ENCODE measurements at regions not wholly inside any gene's neighbourhood (a gene's known extent, or its start where the extent isn't known, plus 50 kb on each side); places are given as distances from the start of the nearest gene placed in this dataset.

DNA sequence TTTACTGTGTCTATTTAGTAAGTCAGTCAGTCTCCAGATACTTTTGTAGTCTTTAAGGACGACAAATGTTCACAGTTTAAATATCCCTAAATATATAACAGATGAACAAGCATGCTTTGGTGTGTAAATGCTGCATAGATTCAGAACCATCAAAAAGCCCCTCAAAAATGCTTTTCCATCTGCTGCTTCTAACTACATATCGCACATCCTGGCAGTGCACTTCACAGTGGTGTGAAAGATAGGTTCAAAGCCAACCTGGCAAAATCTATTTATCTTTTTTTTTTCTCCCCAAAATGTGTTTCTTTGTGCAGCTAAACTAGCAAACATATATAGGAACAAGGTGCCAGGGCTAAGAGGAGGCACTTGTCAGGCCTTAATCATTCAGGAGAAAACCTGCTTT, 753.8 kb downstream of the PLCL1 start:
- FAIRE-seq (no peak), DNase-seq (no peak)
- 74 to 85% (median 82%) methylated on average over 2 of the region's 2 CpGs for WGBS, 3 donors
- Histone ChIP-seq H3K27ac (ENCODE audit: low read depth in 1 of 3, low read length in 2 of 3) (no peak overlapping the region), H3K27me3 (ENCODE audit: control insufficient read depth in 3 of 3, insufficient read depth in 3 of 3, low read length in 3 of 3) (no peaks in the 10 kb centered on the region), H3K4me1 (ENCODE audit: control insufficient read depth in 3 of 3, insufficient read depth in 2 of 3, low read depth in 1 of 3, low read length in 2 of 3) (no peaks in the 10 kb centered on the region), H3K9me3 (ENCODE audit: control insufficient read depth in 2 of 2, insufficient read depth in 1 of 2, low read depth in 1 of 2, low read length in 1 of 2) (no peaks in the 10 kb centered on the region), H3K36me3 (ENCODE audit: control insufficient read depth in 3 of 3, insufficient read depth in 2 of 3, low read depth in 1 of 3, low read length in 3 of 3) (no peaks in the 10 kb centered on the region), H3K4me3 (ENCODE audit: low read depth in 1 of 3, low read length in 3 of 3) (no peak overlapping the region)

DNA sequence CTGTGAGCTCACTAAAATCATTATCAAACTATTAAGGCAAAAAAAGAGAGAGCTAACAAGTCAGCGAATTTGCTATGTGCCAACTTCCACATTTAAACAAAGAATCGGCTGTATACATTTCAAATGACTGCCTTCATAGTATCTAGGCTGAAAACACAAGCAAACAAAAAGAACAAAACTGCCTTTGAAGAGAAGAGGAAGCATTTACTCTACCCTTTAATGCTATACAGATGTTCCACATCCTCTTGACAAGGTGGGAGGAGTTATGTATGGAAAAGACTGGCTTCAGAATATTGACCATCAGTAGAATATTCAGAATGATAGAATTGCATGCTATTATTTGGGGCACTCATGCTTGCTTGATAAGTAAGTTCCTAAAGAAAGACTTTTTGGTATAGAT, 741.7 kb downstream of the PLCL1 start:
- H3K4me3 ChIP-seq (ENCODE audit: low read depth in 1 of 3, low read length in 3 of 3), result no peak overlapping the region
- no peak for FAIRE-seq
- no peaks in the 10 kb centered on the region for H3K4me1 ChIP-seq (ENCODE audit: control insufficient read depth in 3 of 3, insufficient read depth in 2 of 3, low read depth in 1 of 3, low read length in 2 of 3)
- no peak overlapping the region for H3K27ac ChIP-seq (ENCODE audit: low read depth in 1 of 3, low read length in 2 of 3)
- no peaks in the 10 kb centered on the region for H3K27me3 ChIP-seq (ENCODE audit: control insufficient read depth in 3 of 3, insufficient read depth in 3 of 3, low read length in 3 of 3)
- no peaks in the 10 kb centered on the region for H3K9me3 ChIP-seq (ENCODE audit: control insufficient read depth in 2 of 2, insufficient read depth in 1 of 2, low read depth in 1 of 2, low read length in 1 of 2)
- no peak for DNase-seq
- 30 to 41% (median 33%) methylated on average over 2 of the region's 2 CpGs for WGBS, 3 donors
- H3K36me3 ChIP-seq (ENCODE audit: control insufficient read depth in 3 of 3, insufficient read depth in 2 of 3, low read depth in 1 of 3, low read length in 3 of 3), result no peaks in the 10 kb centered on the region

DNA sequence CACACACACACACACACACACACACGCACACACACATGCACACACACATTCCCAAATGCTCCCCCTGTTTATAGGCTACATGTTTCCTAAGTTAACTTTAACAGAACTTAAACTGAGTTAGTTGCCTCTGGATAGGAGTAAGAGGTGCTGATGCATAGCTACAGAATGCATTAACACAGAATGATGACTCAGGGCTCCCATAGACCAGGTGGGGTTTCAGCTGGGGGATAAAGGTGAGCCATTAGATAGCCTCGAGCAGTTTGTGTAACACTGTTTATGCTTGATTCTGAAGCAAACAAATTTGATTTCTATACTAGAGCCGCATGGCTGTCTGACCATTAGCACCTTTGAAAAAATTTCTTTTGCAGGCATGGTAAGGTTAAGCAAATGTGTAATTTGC, 741.0 kb downstream of the PLCL1 start:
- Histone ChIP-seq H3K9me3 (ENCODE audit: control insufficient read depth in 2 of 2, insufficient read depth in 1 of 2, low read depth in 1 of 2, low read length in 1 of 2) (no peaks in the 10 kb centered on the region), H3K27me3 (ENCODE audit: control insufficient read depth in 3 of 3, insufficient read depth in 3 of 3, low read length in 3 of 3) (no peaks in the 10 kb centered on the region), H3K4me3 (ENCODE audit: low read depth in 1 of 3, low read length in 3 of 3) (no peak overlapping the region), H3K4me1 (ENCODE audit: control insufficient read depth in 3 of 3, insufficient read depth in 2 of 3, low read depth in 1 of 3, low read length in 2 of 3) (no peaks in the 10 kb centered on the region), H3K36me3 (ENCODE audit: control insufficient read depth in 3 of 3, insufficient read depth in 2 of 3, low read depth in 1 of 3, low read length in 3 of 3) (no peaks in the 10 kb centered on the region), H3K27ac (ENCODE audit: low read depth in 1 of 3, low read length in 2 of 3) (no peak overlapping the region)
- no peak for DNase-seq
- no peak for FAIRE-seq
- WGBS, 3 donors, result 59 to 65% (median 63%) methylated on average over 3 of the region's 3 CpGs

DNA sequence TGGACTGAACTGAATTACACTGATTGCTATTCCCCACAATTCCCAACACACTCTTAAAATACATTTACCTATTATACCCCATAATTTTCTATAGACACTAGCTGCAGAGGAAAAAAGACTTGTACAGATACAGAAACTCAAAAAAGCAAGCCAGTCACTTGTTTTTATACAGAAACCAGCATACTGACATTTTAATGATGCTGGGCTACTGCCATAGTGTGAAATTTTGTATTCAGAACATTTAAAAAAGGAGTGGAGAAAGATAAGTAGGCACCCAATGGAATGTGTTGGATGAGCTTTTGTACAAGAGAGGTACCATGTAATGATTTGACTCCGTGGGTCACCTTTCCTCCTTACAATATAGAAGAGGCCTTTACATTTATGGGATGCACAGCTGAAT, 740.1 kb downstream of the PLCL1 start:
- Histone ChIP-seq H3K27me3 (ENCODE audit: control insufficient read depth in 3 of 3, insufficient read depth in 3 of 3, low read length in 3 of 3) (no peaks in the 10 kb centered on the region), H3K9me3 (ENCODE audit: control insufficient read depth in 2 of 2, insufficient read depth in 1 of 2, low read depth in 1 of 2, low read length in 1 of 2) (no peaks in the 10 kb centered on the region), H3K4me1 (ENCODE audit: control insufficient read depth in 3 of 3, insufficient read depth in 2 of 3, low read depth in 1 of 3, low read length in 2 of 3) (no peaks in the 10 kb centered on the region), H3K27ac (ENCODE audit: low read depth in 1 of 3, low read length in 2 of 3) (no peak overlapping the region), H3K4me3 (ENCODE audit: low read depth in 1 of 3, low read length in 3 of 3) (no peak overlapping the region), H3K36me3 (ENCODE audit: control insufficient read depth in 3 of 3, insufficient read depth in 2 of 3, low read depth in 1 of 3, low read length in 3 of 3) (no peaks in the 10 kb centered on the region)
- DNase-seq (no peak), FAIRE-seq (no peak)
- WGBS, 3 donors, result 68 to 77% (median 69%) methylated on average over 1 of the region's 1 CpG

DNA sequence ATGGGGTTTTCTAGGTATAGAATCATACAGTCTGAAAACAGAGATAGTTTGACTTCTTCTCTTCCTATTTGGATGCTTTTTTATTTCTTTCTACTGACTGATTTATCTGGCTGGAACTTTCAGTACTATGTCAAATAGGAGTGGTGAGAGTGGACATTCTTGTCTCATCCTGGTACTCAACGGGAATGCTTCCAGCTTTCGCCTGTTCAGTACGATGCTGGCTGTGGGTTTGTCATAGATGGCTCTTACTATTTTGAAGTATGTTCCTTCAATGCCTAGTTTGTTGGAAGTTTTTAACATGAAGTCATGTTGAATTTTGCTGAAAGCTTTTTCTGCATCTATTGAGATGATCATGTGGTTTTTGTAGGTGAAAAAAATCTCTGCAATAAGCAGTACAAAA, 730.4 kb downstream of the PLCL1 start:
- Histone ChIP-seq H3K36me3 (ENCODE audit: control insufficient read depth in 3 of 3, insufficient read depth in 2 of 3, low read depth in 1 of 3, low read length in 3 of 3) (no peaks in the 10 kb centered on the region), H3K4me3 (ENCODE audit: low read depth in 1 of 3, low read length in 3 of 3) (no peak overlapping the region), H3K4me1 (ENCODE audit: control insufficient read depth in 3 of 3, insufficient read depth in 2 of 3, low read depth in 1 of 3, low read length in 2 of 3) (no peaks in the 10 kb centered on the region), H3K27ac (ENCODE audit: low read depth in 1 of 3, low read length in 2 of 3) (no peak overlapping the region), H3K9me3 (ENCODE audit: control insufficient read depth in 2 of 2, insufficient read depth in 1 of 2, low read depth in 1 of 2, low read length in 1 of 2) (no peaks in the 10 kb centered on the region), H3K27me3 (ENCODE audit: control insufficient read depth in 3 of 3, insufficient read depth in 3 of 3, low read length in 3 of 3) (no peaks in the 10 kb centered on the region)
- WGBS, 3 donors, result 85 to 95% (median 93%) methylated on average over 3 of the region's 3 CpGs
- FAIRE-seq (no peak), DNase-seq (no peak)

DNA sequence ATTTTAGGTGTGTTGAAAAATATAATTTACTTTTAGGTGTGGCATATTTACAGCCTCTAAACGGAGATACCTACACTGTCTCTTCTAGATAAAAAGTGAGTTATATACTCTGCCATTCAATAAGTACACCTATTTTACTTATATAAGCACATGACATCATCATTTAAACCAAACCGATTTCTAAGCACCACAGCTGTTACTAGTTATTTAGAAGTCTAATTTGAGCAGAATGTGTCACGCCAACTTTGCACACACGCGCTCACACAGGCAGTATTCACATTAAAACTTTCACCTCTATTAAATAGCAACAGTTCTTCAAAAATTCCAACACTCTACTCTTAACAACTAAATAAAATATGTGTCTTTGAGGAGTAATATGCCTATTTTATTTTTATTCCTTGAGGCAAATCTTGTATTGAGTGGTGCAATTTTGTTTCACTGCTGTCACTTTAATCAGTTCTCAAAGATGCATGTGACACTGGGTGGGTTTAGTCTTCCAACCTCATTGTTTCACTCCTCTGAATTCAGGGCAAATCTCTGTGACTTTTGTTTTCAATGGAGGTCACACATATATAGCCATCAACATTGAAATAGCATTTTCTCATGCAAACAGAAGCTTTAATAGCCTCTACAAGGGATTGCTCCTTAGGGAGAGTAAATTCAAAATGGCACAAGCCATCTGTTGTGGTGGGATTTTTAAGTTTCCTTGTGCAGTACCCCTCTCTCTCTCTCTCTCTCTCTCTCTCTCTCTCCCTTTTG, 721.0 kb downstream of the PLCL1 start:
- no peaks in the 10 kb centered on the region for H3K4me1 ChIP-seq (ENCODE audit: control insufficient read depth in 3 of 3, insufficient read depth in 2 of 3, low read depth in 1 of 3, low read length in 2 of 3)
- H3K4me3 ChIP-seq (ENCODE audit: low read depth in 1 of 3, low read length in 3 of 3), result no peak overlapping the region
- no peaks in the 10 kb centered on the region for H3K9me3 ChIP-seq (ENCODE audit: control insufficient read depth in 2 of 2, insufficient read depth in 1 of 2, low read depth in 1 of 2, low read length in 1 of 2)
- H3K27me3 ChIP-seq (ENCODE audit: control insufficient read depth in 3 of 3, insufficient read depth in 3 of 3, low read length in 3 of 3), result no peaks in the 10 kb centered on the region
- no peaks in the 10 kb centered on the region for H3K36me3 ChIP-seq (ENCODE audit: control insufficient read depth in 3 of 3, insufficient read depth in 2 of 3, low read depth in 1 of 3, low read length in 3 of 3)
- 75 to 79% (median 78%) methylated on average over 5 of the region's 5 CpGs for WGBS, 3 donors
- no peak overlapping the region for H3K27ac ChIP-seq (ENCODE audit: low read depth in 1 of 3, low read length in 2 of 3)
- no peak for DNase-seq
- no peak for FAIRE-seq

DNA sequence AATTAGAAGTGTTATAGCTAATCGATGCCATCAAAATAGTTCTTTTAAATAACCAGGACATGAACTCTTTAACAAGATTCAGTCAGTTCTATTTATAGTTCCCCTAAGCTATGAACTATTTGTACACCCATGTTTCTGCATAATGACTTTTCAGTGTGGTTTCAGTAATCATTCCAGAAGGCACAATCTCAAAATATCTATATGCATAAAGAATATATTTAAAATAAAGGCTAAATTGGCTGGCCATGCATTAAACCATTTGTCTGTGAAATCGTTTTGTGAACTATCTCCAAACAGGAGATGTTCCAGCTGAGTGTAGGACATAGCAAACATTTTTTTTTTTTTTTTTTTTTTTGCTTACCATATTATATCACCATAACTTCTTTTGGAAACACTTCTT, 719.3 kb downstream of the PLCL1 start:
- H3K4me3 ChIP-seq (ENCODE audit: low read depth in 1 of 3, low read length in 3 of 3), result no peak overlapping the region
- 57 to 70% (median 69%) methylated on average over 2 of the region's 2 CpGs for WGBS, 3 donors
- DNase-seq (no peak), FAIRE-seq (no peak)
- H3K27ac ChIP-seq (ENCODE audit: low read depth in 1 of 3, low read length in 2 of 3), result no peak overlapping the region
- no peaks in the 10 kb centered on the region for H3K4me1 ChIP-seq (ENCODE audit: control insufficient read depth in 3 of 3, insufficient read depth in 2 of 3, low read depth in 1 of 3, low read length in 2 of 3)
- no peaks in the 10 kb centered on the region for H3K36me3 ChIP-seq (ENCODE audit: control insufficient read depth in 3 of 3, insufficient read depth in 2 of 3, low read depth in 1 of 3, low read length in 3 of 3)
- no peaks in the 10 kb centered on the region for H3K27me3 ChIP-seq (ENCODE audit: control insufficient read depth in 3 of 3, insufficient read depth in 3 of 3, low read length in 3 of 3)
- no peaks in the 10 kb centered on the region for H3K9me3 ChIP-seq (ENCODE audit: control insufficient read depth in 2 of 2, insufficient read depth in 1 of 2, low read depth in 1 of 2, low read length in 1 of 2)

DNA sequence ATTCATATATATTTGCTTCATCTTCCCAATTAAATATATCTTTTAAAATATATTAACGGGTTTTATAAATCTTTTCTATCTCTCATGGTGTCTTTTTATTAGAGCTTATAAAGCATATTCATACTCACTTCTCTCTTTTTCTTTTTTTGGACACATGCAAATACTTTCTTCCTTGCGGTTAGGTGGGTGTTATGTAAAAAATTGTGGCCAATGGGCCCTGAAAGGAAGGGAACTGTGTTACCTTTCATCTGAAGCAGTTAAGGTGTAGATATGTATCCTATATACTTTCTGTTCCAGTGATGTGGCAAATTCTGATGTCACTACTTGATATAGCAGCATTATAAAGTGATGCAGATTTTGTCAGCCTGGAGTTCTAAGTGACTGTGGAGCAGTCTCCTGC, 714.5 kb downstream of the PLCL1 start:
- FAIRE-seq, result no peak
- no peaks in the 10 kb centered on the region for H3K4me1 ChIP-seq (ENCODE audit: control insufficient read depth in 3 of 3, insufficient read depth in 2 of 3, low read depth in 1 of 3, low read length in 2 of 3)
- no peaks in the 10 kb centered on the region for H3K9me3 ChIP-seq (ENCODE audit: control insufficient read depth in 2 of 2, insufficient read depth in 1 of 2, low read depth in 1 of 2, low read length in 1 of 2)
- H3K4me3 ChIP-seq (ENCODE audit: low read depth in 1 of 3, low read length in 3 of 3), result no peak overlapping the region
- H3K36me3 ChIP-seq (ENCODE audit: control insufficient read depth in 3 of 3, insufficient read depth in 2 of 3, low read depth in 1 of 3, low read length in 3 of 3), result no peaks in the 10 kb centered on the region
- H3K27me3 ChIP-seq (ENCODE audit: control insufficient read depth in 3 of 3, insufficient read depth in 3 of 3, low read length in 3 of 3), result no peaks in the 10 kb centered on the region
- H3K27ac ChIP-seq (ENCODE audit: low read depth in 1 of 3, low read length in 2 of 3), result no peak overlapping the region
- 87 to 91% (median 89%) methylated on average over 2 of the region's 2 CpGs for WGBS, 3 donors
- no peak for DNase-seq

DNA sequence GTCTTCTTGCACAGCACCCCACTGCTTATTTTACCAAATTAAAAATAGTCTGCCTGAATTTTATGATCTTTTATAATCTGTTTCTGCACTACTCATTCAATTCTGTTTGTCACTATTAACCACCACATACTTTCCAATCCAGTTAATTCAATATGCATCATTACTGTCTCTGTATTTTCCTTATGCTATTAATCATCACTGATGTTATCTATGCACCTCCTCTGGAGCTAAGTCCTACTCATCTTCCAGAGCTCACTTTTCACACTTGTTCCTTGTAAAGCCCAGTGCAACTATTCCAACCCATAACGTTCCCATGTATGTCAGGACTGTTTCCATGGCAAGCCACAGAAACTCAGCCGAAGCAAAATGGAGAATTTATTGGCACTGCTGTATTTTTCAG, 713.6 kb downstream of the PLCL1 start:
- Histone ChIP-seq H3K36me3 (ENCODE audit: control insufficient read depth in 3 of 3, insufficient read depth in 2 of 3, low read depth in 1 of 3, low read length in 3 of 3) (no peaks in the 10 kb centered on the region), H3K4me1 (ENCODE audit: control insufficient read depth in 3 of 3, insufficient read depth in 2 of 3, low read depth in 1 of 3, low read length in 2 of 3) (no peaks in the 10 kb centered on the region), H3K27ac (ENCODE audit: low read depth in 1 of 3, low read length in 2 of 3) (no peak overlapping the region), H3K4me3 (ENCODE audit: low read depth in 1 of 3, low read length in 3 of 3) (no peak overlapping the region), H3K27me3 (ENCODE audit: control insufficient read depth in 3 of 3, insufficient read depth in 3 of 3, low read length in 3 of 3) (no peaks in the 10 kb centered on the region), H3K9me3 (ENCODE audit: control insufficient read depth in 2 of 2, insufficient read depth in 1 of 2, low read depth in 1 of 2, low read length in 1 of 2) (no peaks in the 10 kb centered on the region)
- 70 to 79% (median 73%) methylated on average over 2 of the region's 2 CpGs for WGBS, 3 donors
- FAIRE-seq (no peak), DNase-seq (no peak)

All from small intestine (tissue), 7 donors.